ENCODE measurements at regions not wholly inside any gene's neighbourhood (a gene's known extent, or its start where the extent isn't known, plus 50 kb on each side); places are given as distances from the start of the nearest gene placed in this dataset.

DNA sequence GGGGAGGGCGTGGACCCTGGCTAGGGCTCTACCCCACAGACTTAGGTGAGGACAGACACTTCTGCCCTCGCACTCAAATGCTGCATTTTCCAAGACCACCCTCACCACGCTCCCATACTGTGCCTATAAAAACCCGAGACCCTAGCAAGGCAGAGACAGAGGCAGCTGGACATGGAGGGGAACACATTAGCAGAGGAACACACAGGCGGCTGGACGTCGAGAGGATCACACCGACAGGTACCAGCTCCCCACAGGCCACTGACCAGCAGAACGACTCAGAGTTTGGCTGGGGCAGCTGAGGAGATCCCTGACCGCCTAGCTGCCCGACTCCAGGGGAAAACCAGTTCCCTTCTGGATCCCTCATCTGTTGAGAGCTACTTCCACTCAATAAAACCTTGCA lies 338.2 kb upstream of the SMIM30 start:
- no peak overlapping the region for H3K14ac ChIP-seq (replicated peaks; ENCODE audit: low read depth, low read length)
- no peak overlapping the region for H2AFZ ChIP-seq (replicated peaks; ENCODE audit: low read length, poor library complexity)
- no peak overlapping the region for H4K8ac ChIP-seq (ENCODE audit: low read depth in 2 of 2, low read length in 2 of 2)
- ChIA-PET CTCF (no interaction called here), POLR2A (ENCODE audit: unreplicated experiment) (no interaction called here)
- no peaks in the 10 kb centered on the region for H3K79me1 ChIP-seq (ENCODE audit: low read depth in 1 of 2, low read length in 2 of 2)
- no peaks in the 10 kb centered on the region for H3K9me3 ChIP-seq (ENCODE audit: control insufficient read depth, insufficient read depth, low read length)
- H3K4me2 ChIP-seq (ENCODE audit: low read depth, low read length) = no peak overlapping the region
- no peak overlapping the region for H2BK120ac ChIP-seq (ENCODE audit: low read depth, low read length)
- H3K27ac ChIP-seq (ENCODE audit: insufficient read depth, low read length) = no peak overlapping the region
- H3K4me1 ChIP-seq (ENCODE audit: control insufficient read depth, insufficient read depth, low read length) = no peaks in the 10 kb centered on the region
- BruUV-seq (replicated peaks) = no TSS peak
- no peak overlapping the region for H3K4ac ChIP-seq (ENCODE audit: low read depth, low read length)
- in situ Hi-C loops (cut with MboI; ENCODE audit: low sequenced_read_pairs) = no loop called here
- no peak overlapping the region for H2BK15ac ChIP-seq (ENCODE audit: low read depth, low read length)
- H4K5ac ChIP-seq (ENCODE audit: low read depth, low read length) = no peak overlapping the region
- H3K36me3 ChIP-seq (ENCODE audit: control insufficient read depth, insufficient read depth, low read length) = no peaks in the 10 kb centered on the region
- no peak overlapping the region for H3K18ac ChIP-seq (ENCODE audit: low read depth, low read length)
- no peaks in the 10 kb centered on the region for H4K20me1 ChIP-seq (ENCODE audit: insufficient read depth, low read length)
- H3K9me1 ChIP-seq (ENCODE audit: insufficient read depth, low read length) = no peaks in the 10 kb centered on the region
- intact Hi-C loops (cut with micrococcal nuclease) = no loop called here
- H3K4me3 ChIP-seq (ENCODE audit: insufficient read depth, low read depth, low read length) = no peak overlapping the region
- TF ChIP-seq RFX5 (IDR thresholded peaks at IDR 0.05; ENCODE audit: low read depth, low read length) (no peak), USF2 (IDR thresholded peaks at IDR 0.05; ENCODE audit: low read depth, low read length) (no peak), BHLHE40 (IDR thresholded peaks at IDR 0.05; ENCODE audit: low read depth, low read length) (no peak), SMC3 (IDR thresholded peaks at IDR 0.05; ENCODE audit: low read depth, low read length) (no peak)
- no peak overlapping the region for H3K56ac ChIP-seq (ENCODE audit: extremely low read depth, insufficient read depth, low read length)
- H2BK5ac ChIP-seq (ENCODE audit: low read depth, low read length, poor library complexity, severe bottlenecking) = no peak overlapping the region
- no peak overlapping the region for H2AK5ac ChIP-seq (ENCODE audit: low read depth, low read length)
- no CpG with 5 or more reads among the region's 11 CpGs for WGBS, 2 experiments (ENCODE audit: extremely low coverage in 2 of 2, insufficient read length in 1 of 2)
- H4K91ac ChIP-seq (ENCODE audit: insufficient read depth, low read depth, low read length) = no peak overlapping the region
- DNase-seq (no peak), ATAC-seq (ENCODE audit: low read depth) (no peak)
- no peak overlapping the region for H2AK9ac ChIP-seq (replicated peaks; ENCODE audit: low read depth, low read length, poor library complexity)
- no peaks in the 10 kb centered on the region for H3K27me3 ChIP-seq (ENCODE audit: control insufficient read depth, insufficient read depth, low read length)
- dilution Hi-C loops (cut with HindIII; ENCODE audit: low sequenced_read_pairs, unreplicated experiment) = no loop called here
- no peak overlapping the region for H3K23ac ChIP-seq (ENCODE audit: low read depth, low read length)
- H3K9ac ChIP-seq (ENCODE audit: low read depth, low read length) = no peak overlapping the region
- H2BK20ac ChIP-seq (ENCODE audit: low read depth, low read length) = no peak overlapping the region

All from IMR-90 (cell line).